ENCODE measurements at regions not wholly inside any gene's neighbourhood (a gene's known extent, or its start where the extent isn't known, plus 50 kb on each side); places are given as distances from the start of the nearest gene placed in this dataset.

DNA sequence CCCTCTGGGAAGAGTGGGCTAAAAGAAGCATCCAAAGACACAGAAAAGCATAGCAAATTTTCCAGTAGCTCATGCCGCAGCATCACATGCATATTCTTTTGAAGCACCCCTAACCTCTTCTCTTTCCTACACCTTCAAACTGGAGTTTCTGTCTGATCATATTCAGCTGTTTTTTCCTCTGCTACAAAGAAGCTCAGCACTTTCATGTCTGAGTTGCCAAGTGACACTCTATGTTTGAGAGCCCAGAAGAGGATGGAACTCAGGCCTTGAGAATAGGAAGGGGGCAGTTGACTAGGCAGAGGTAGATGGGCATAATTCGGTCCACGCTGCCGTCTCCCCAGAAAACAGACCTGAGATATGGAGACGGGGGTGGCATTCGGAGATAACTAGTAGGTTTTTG lies 489.6 kb upstream of the NR2F2 start:
- Histone ChIP-seq H3K27me3 (ENCODE audit: low read length) (no peaks in the 10 kb centered on the region), H3K79me2 (ENCODE audit: low read length) (no peaks in the 10 kb centered on the region), H3K4me1 (ENCODE audit: low read length) (no peaks in the 10 kb centered on the region), H2AFZ (ENCODE audit: low read length) (no peak overlapping the region), H3K9ac (ENCODE audit: low read length) (no peak overlapping the region), H3K27ac (ENCODE audit: low read length) (no peak overlapping the region), H3K9me3 (ENCODE audit: low read length) (peaks cover 16% of the 10 kb centered on the region), H4K20me1 (ENCODE audit: insufficient read depth, low read depth, low read length) (no peaks in the 10 kb centered on the region), H3K4me2 (ENCODE audit: low read depth, low read length, poor library complexity, severe bottlenecking) (no peak overlapping the region), H3K36me3 (ENCODE audit: insufficient read depth, low read length) (no peaks in the 10 kb centered on the region), H3K4me3 (ENCODE audit: low read length) (no peak overlapping the region), H3K9me2 (replicated peaks; ENCODE audit: insufficient read depth, low read length) (no peaks in the 10 kb centered on the region)
- no peak for DNase-seq

GRCh38 chr15:95842576-95842975 lies 487.9 kb upstream of the NR2F2 start:
- no peak overlapping the region for H3K4me2 ChIP-seq (ENCODE audit: low read depth, low read length, poor library complexity, severe bottlenecking)
- H3K9me3 ChIP-seq (ENCODE audit: low read length): peaks cover 17% of the 10 kb centered on the region
- DNase-seq: no peak
- no peaks in the 10 kb centered on the region for H4K20me1 ChIP-seq (ENCODE audit: insufficient read depth, low read depth, low read length)
- no peaks in the 10 kb centered on the region for H3K9me2 ChIP-seq (replicated peaks; ENCODE audit: insufficient read depth, low read length)
- no peak overlapping the region for H3K9ac ChIP-seq (ENCODE audit: low read length)
- no peak overlapping the region for H2AFZ ChIP-seq (ENCODE audit: low read length)
- H3K27me3 ChIP-seq (ENCODE audit: low read length): no peaks in the 10 kb centered on the region
- no peaks in the 10 kb centered on the region for H3K36me3 ChIP-seq (ENCODE audit: insufficient read depth, low read length)
- H3K27ac ChIP-seq (ENCODE audit: low read length): no peak overlapping the region
- no peak overlapping the region for H3K4me3 ChIP-seq (ENCODE audit: low read length)
- H3K79me2 ChIP-seq (ENCODE audit: low read length): no peaks in the 10 kb centered on the region
- no peaks in the 10 kb centered on the region for H3K4me1 ChIP-seq (ENCODE audit: low read length)

DNA sequence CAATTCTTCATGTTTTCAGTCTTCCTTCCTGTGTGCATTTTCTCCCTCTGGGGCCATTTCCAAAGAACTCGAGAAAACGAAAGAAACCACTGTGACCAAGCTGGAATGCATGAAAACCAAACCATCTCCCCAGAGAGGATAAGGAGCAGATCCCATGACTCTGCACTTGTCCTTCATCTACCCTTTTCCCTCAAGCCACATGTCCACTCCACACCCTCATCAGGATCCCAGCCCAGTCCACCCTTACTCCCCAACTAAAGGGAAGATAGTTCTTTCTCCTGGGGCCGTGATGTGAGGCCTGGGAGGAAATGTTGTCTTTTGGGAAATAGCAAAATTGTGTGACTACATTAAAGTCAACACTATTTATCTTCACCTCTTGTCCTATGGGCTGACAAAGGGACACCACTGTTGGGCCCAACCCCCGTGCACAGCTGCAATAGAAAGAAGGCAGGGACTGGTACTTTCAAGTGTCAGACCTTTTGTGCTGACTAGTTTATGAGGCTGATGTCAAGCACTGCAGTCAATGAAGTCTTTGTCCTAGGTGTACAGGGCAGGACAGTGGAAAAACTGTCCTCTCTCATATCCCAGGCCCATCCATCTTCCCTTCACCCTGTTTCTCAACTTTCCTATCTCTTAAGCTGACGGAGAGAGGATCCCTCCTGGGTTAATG lies 487.1 kb upstream of the NR2F2 start:
- no peaks in the 10 kb centered on the region for H4K20me1 ChIP-seq (ENCODE audit: insufficient read depth, low read depth, low read length)
- no peaks in the 10 kb centered on the region for H3K4me1 ChIP-seq (ENCODE audit: low read length)
- no peak overlapping the region for H3K4me2 ChIP-seq (ENCODE audit: low read depth, low read length, poor library complexity, severe bottlenecking)
- peaks cover 16% of the 10 kb centered on the region for H3K9me3 ChIP-seq (ENCODE audit: low read length)
- no peak overlapping the region for H3K27ac ChIP-seq (ENCODE audit: low read length)
- no peak overlapping the region for H2AFZ ChIP-seq (ENCODE audit: low read length)
- H3K9ac ChIP-seq (ENCODE audit: low read length): no peak overlapping the region
- H3K36me3 ChIP-seq (ENCODE audit: insufficient read depth, low read length): no peaks in the 10 kb centered on the region
- DNase-seq: no peak
- no peaks in the 10 kb centered on the region for H3K9me2 ChIP-seq (replicated peaks; ENCODE audit: insufficient read depth, low read length)
- H3K27me3 ChIP-seq (ENCODE audit: low read length): no peaks in the 10 kb centered on the region
- H3K4me3 ChIP-seq (ENCODE audit: low read length): no peak overlapping the region
- H3K79me2 ChIP-seq (ENCODE audit: low read length): no peaks in the 10 kb centered on the region

GRCh38 chr15:95845862-95846515 lies 484.5 kb upstream of the NR2F2 start:
- Histone ChIP-seq H3K4me2 (ENCODE audit: low read depth, low read length, poor library complexity, severe bottlenecking) (no peak overlapping the region), H3K27me3 (ENCODE audit: low read length) (no peaks in the 10 kb centered on the region), H4K20me1 (ENCODE audit: insufficient read depth, low read depth, low read length) (no peaks in the 10 kb centered on the region), H2AFZ (ENCODE audit: low read length) (no peak overlapping the region), H3K27ac (ENCODE audit: low read length) (no peak overlapping the region), H3K9me3 (ENCODE audit: low read length) (peaks cover 20% of the 10 kb centered on the region), H3K9me2 (replicated peaks; ENCODE audit: insufficient read depth, low read length) (no peaks in the 10 kb centered on the region), H3K4me3 (ENCODE audit: low read length) (no peak overlapping the region), H3K36me3 (ENCODE audit: insufficient read depth, low read length) (no peaks in the 10 kb centered on the region), H3K4me1 (ENCODE audit: low read length) (no peaks in the 10 kb centered on the region), H3K79me2 (ENCODE audit: low read length) (no peaks in the 10 kb centered on the region), H3K9ac (ENCODE audit: low read length) (no peak overlapping the region)
- DNase-seq: no peak

DNA sequence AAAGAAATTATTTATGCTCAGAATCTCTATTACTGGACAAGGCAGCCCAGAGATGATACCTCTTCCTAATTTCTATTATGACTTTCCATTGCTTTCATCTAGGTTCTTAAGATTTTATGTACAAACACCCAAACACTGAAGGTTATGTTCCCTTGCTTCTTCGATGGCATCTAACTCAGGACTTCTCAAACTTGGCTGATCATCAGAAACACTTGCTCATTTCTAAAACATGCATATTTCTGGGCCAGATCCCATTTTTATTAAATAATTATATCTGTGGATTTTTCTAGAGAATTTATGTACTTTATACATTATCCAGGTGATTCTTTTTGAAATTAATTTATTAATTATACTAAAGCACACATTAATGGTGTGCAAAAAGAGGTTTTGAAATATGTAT lies 482.4 kb upstream of the NR2F2 start:
- Histone ChIP-seq H3K36me3 (ENCODE audit: insufficient read depth, low read length) (no peaks in the 10 kb centered on the region), H3K9ac (ENCODE audit: low read length) (no peak overlapping the region), H2AFZ (ENCODE audit: low read length) (no peak overlapping the region), H3K27me3 (ENCODE audit: low read length) (no peaks in the 10 kb centered on the region), H3K4me2 (ENCODE audit: low read depth, low read length, poor library complexity, severe bottlenecking) (no peak overlapping the region), H3K4me1 (ENCODE audit: low read length) (no peaks in the 10 kb centered on the region), H3K27ac (ENCODE audit: low read length) (no peak overlapping the region), H3K9me3 (ENCODE audit: low read length) (peaks cover 18% of the 10 kb centered on the region), H4K20me1 (ENCODE audit: insufficient read depth, low read depth, low read length) (no peaks in the 10 kb centered on the region), H3K9me2 (replicated peaks; ENCODE audit: insufficient read depth, low read length) (no peaks in the 10 kb centered on the region), H3K4me3 (ENCODE audit: low read length) (no peak overlapping the region), H3K79me2 (ENCODE audit: low read length) (no peaks in the 10 kb centered on the region)
- no peak for DNase-seq

GRCh38 chr15:95850837-95851236 lies 479.7 kb upstream of the NR2F2 start:
- no peak overlapping the region for H3K4me3 ChIP-seq (ENCODE audit: low read length)
- no peaks in the 10 kb centered on the region for H3K4me1 ChIP-seq (ENCODE audit: low read length)
- no peak overlapping the region for H3K27ac ChIP-seq (ENCODE audit: low read length)
- H3K27me3 ChIP-seq (ENCODE audit: low read length): no peaks in the 10 kb centered on the region
- H3K9me2 ChIP-seq (replicated peaks; ENCODE audit: insufficient read depth, low read length): no peaks in the 10 kb centered on the region
- no peaks in the 10 kb centered on the region for H3K79me2 ChIP-seq (ENCODE audit: low read length)
- no peak overlapping the region for H2AFZ ChIP-seq (ENCODE audit: low read length)
- H3K9me3 ChIP-seq (ENCODE audit: low read length): peaks cover 15% of the 10 kb centered on the region
- peak; percentile 54 for DNase-seq
- no peak overlapping the region for H3K4me2 ChIP-seq (ENCODE audit: low read depth, low read length, poor library complexity, severe bottlenecking)
- no peak overlapping the region for H3K9ac ChIP-seq (ENCODE audit: low read length)
- no peaks in the 10 kb centered on the region for H3K36me3 ChIP-seq (ENCODE audit: insufficient read depth, low read length)
- H4K20me1 ChIP-seq (ENCODE audit: insufficient read depth, low read depth, low read length): no peaks in the 10 kb centered on the region

DNA sequence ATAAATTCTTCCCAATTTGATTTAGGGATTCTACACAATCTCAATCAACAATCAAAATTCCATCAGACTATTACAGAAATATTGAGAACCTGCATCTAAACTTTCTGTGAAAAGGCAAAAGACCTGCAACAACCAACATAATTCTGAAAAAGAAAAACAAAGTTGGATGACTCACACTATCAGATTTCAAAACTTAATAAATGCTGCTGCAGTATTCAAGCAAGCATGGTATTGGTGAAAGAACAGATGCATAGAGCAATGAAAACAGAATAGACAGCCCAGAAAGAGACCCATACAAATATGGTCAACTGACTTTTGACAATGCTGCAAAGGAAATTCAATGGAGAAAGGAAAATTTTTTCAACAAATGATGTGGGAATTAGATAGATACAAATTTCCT lies 477.1 kb upstream of the NR2F2 start:
- no peak for DNase-seq
- Histone ChIP-seq H3K27ac (ENCODE audit: low read length) (no peak overlapping the region), H2AFZ (ENCODE audit: low read length) (no peak overlapping the region), H4K20me1 (ENCODE audit: insufficient read depth, low read depth, low read length) (no peaks in the 10 kb centered on the region), H3K9me2 (replicated peaks; ENCODE audit: insufficient read depth, low read length) (no peaks in the 10 kb centered on the region), H3K27me3 (ENCODE audit: low read length) (no peaks in the 10 kb centered on the region), H3K4me3 (ENCODE audit: low read length) (no peak overlapping the region), H3K9me3 (ENCODE audit: low read length) (peaks cover 22% of the 10 kb centered on the region), H3K79me2 (ENCODE audit: low read length) (no peaks in the 10 kb centered on the region), H3K36me3 (ENCODE audit: insufficient read depth, low read length) (no peaks in the 10 kb centered on the region), H3K9ac (ENCODE audit: low read length) (no peak overlapping the region), H3K4me1 (ENCODE audit: low read length) (no peaks in the 10 kb centered on the region), H3K4me2 (ENCODE audit: low read depth, low read length, poor library complexity, severe bottlenecking) (no peak overlapping the region)

DNA sequence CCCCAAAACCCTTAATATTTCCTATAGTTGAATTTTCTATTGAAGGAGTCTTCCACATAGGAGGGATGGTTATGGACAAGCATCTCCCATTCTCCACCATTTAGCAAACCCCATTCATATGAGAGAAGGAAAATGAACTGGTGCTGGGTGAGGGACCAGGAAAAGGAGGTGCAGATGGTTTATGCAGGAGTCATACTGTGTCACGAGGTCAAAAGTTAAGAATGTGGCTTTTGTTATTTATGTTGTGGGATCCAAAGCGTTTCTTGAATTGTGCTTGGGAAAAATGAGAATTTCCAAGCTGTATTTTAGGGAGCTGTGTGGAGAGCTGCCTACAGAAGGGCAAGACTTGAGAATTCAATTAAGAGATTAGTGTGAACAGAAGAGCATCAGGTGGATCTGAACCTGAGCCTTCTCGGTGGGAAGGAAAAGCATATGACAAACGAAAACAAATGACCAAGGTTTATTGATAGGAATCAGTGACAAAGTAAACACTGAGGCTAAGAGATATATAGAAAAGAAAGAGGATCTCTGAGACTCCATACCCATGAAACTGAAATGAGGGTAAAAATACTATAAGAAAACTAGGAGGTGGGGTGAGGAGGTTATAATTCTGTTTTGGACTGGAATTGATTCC lies 473.3 kb upstream of the NR2F2 start:
- Histone ChIP-seq H2AFZ (ENCODE audit: low read length) (no peak overlapping the region), H3K9me3 (ENCODE audit: low read length) (peaks cover 23% of the 10 kb centered on the region), H3K27ac (ENCODE audit: low read length) (no peak overlapping the region), H3K9ac (ENCODE audit: low read length) (no peak overlapping the region), H3K4me2 (ENCODE audit: low read depth, low read length, poor library complexity, severe bottlenecking) (no peak overlapping the region), H3K27me3 (ENCODE audit: low read length) (no peaks in the 10 kb centered on the region), H3K4me1 (ENCODE audit: low read length) (no peaks in the 10 kb centered on the region), H4K20me1 (ENCODE audit: insufficient read depth, low read depth, low read length) (no peaks in the 10 kb centered on the region), H3K36me3 (ENCODE audit: insufficient read depth, low read length) (no peaks in the 10 kb centered on the region), H3K79me2 (ENCODE audit: low read length) (no peaks in the 10 kb centered on the region), H3K4me3 (ENCODE audit: low read length) (no peak overlapping the region), H3K9me2 (replicated peaks; ENCODE audit: insufficient read depth, low read length) (no peaks in the 10 kb centered on the region)
- DNase-seq: no peak

Data from Karpas-422 (cell line).